ENCODE measurements at regions not wholly inside any gene's neighbourhood (a gene's known extent, or its start where the extent isn't known, plus 50 kb on each side); places are given as distances from the start of the nearest gene placed in this dataset.

DNA sequence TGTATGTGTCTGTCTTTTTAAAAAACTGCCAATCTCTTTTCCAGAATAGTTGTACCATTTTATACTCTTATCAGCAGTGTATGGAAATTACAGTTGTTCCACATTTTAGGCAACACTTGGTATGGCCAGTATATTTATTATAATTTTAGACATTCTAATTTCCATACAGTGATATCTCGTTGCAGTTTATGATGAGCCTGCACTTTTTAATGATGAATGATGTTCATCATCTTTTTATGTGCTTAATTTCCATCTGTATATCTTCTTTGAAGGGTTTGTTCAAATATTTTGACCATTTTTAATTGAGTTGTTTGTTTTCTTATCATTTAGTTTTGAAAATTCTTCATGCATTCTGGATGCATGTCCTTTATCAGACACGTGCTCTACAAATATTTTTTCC, 57.0 kb upstream of the UBE2E2 start:
- no peaks in the 10 kb centered on the region for H3K4me1 ChIP-seq
- intact Hi-C loops (cut with DNase I; ENCODE audit: low total_unique reads) = no loop called here
- H3K4me3 ChIP-seq = no peak overlapping the region
- no peaks in the 10 kb centered on the region for H3K36me3 ChIP-seq
- no peak for DNase-seq
- H3K27ac ChIP-seq = no peak overlapping the region
- H3K9me3 ChIP-seq = no peaks in the 10 kb centered on the region
- no peaks in the 10 kb centered on the region for H3K27me3 ChIP-seq
- no peak for TF ChIP-seq POLR2A (IDR thresholded peaks at IDR 0.05)
- TF ChIP-seq, protein P1, sequence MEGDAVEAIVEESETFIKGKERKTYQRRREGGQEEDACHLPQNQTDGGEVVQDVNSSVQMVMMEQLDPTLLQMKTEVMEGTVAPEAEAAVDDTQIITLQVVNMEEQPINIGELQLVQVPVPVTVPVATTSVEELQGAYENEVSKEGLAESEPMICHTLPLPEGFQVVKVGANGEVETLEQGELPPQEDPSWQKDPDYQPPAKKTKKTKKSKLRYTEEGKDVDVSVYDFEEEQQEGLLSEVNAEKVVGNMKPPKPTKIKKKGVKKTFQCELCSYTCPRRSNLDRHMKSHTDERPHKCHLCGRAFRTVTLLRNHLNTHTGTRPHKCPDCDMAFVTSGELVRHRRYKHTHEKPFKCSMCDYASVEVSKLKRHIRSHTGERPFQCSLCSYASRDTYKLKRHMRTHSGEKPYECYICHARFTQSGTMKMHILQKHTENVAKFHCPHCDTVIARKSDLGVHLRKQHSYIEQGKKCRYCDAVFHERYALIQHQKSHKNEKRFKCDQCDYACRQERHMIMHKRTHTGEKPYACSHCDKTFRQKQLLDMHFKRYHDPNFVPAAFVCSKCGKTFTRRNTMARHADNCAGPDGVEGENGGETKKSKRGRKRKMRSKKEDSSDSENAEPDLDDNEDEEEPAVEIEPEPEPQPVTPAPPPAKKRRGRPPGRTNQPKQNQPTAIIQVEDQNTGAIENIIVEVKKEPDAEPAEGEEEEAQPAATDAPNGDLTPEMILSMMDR (IDR thresholded peaks at IDR 0.05) = no peak

DNA sequence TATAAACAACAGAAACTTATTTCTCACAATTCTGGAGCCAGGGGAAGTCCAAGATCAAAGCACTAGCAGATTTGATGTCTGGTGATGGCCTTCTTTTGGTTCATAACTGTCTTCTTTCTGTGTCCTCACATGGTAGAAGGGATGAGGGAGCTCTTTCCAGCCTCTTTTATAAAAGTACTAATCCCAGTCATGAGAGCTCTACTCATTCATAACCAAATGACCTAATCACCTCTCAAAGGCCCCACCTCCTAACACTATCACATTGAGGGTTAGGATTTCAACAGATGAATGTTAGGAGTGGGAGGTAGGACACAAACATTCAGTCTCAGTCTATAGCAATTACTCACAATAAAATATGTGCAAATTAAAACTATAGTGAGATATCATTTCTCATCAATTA, 50.1 kb upstream of the UBE2E2 start:
- Histone ChIP-seq H3K4me1 (no peaks in the 10 kb centered on the region), H3K4me3 (no peak overlapping the region), H3K27me3 (no peaks in the 10 kb centered on the region), H3K9me3 (peaks cover 0 to 9% of the 10 kb centered on the region in 2 donors), H3K36me3 (no peaks in the 10 kb centered on the region), H3K27ac (no peak overlapping the region)
- TF ChIP-seq, protein P1 (IDR thresholded peaks at IDR 0.05) = no peak
- no peak for TF ChIP-seq POLR2A (IDR thresholded peaks at IDR 0.05)
- intact Hi-C loops (cut with DNase I; ENCODE audit: low total_unique reads) = no loop called here
- DNase-seq = no peak
